ENCODE measurements at regions not wholly inside any gene's neighbourhood (a gene's known extent, or its start where the extent isn't known, plus 50 kb on each side); places are given as distances from the start of the nearest gene placed in this dataset.

DNA sequence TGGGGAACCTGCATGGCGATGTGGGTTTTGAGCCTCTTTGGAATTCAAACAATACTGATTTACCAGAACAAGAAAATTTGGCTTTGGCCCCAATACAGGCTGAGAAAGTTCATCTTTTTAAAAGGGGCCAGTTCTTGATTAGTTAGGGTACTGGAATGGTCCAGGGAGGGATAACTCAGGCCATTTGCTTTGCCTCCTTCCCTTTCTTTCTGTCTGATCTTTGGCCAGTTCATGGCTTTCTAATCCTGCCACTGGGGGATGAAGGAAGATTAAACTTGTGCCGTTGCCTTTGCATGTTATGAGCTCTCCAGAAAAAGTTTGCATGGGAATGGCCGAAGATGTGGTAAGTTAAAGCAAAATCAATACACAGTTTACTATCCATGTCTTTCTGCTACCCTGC is 78.4 kb downstream of the ADAMTS15 start:
- Histone ChIP-seq H3K4me1 (ENCODE audit: insufficient read depth) (peaks cover 4% of the 10 kb centered on the region), H3K36me3 (no peaks in the 10 kb centered on the region), H3K27ac (no peak overlapping the region), H3K4me3 (no peak overlapping the region), H3K27me3 (no peaks in the 10 kb centered on the region), H3K9me3 (no peaks in the 10 kb centered on the region)
- TF ChIP-seq POLR2A (IDR thresholded peaks at IDR 0.05) (no peak), EP300 (IDR thresholded peaks at IDR 0.05) (no peak), CTCF (IDR thresholded peaks at IDR 0.05) (no peak)
- intact Hi-C loops (cut with DNase I): loop anchor here in 1 of 4 donors (10.0 kb wide), 1 partner anchor 78 kb away; no protein-coding TSS in a partner anchor
- DNase-seq: no peak
- WGBS, 3 donors: 90 to 98% (median 93%) methylated on average over 3 of the region's 3 CpGs

DNA sequence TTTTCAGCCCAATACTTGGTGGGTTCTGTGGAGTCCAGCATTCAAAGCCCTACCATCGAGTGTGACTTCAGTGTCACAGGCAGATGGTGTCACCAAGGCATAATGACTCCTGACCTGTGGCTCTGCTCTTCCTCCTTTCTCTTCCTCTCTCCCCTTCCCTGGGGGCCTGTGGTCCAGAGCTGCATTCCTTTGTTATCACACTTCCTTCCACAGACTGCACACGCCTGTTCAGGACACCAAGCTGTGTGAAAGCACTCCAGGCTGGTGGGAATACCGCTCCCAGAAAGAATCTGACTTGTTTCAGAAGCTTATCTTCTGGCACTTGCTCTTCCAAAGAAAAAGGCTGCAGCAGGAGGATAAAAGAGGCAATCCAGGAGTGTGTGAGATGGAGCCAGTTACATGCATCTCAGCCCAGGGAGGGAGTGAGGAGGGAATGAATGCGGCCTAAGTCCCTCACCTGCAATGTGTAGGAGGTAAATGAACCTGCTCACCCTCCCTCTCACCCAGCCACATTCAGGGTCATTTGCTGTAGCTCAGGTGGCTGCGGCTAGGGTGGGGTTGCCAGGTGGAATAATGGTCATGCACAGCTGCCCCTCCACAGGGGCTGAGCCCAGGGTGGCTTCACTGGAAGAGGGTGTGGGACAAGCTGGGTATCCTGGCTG is 79.3 kb downstream of the ADAMTS15 start:
- no peak for DNase-seq
- WGBS, 3 donors: 38 to 41% (median 40%) methylated on average over 5 of the region's 5 CpGs
- no peak overlapping the region for H3K27ac ChIP-seq
- intact Hi-C loops (cut with DNase I): loop anchor here in 1 of 4 donors (10.0 kb wide), 1 partner anchor 77 kb away; no protein-coding TSS in a partner anchor
- no peaks in the 10 kb centered on the region for H3K9me3 ChIP-seq
- TF ChIP-seq CTCF (IDR thresholded peaks at IDR 0.05) (no peak), EP300 (IDR thresholded peaks at IDR 0.05) (no peak), POLR2A (IDR thresholded peaks at IDR 0.05) (no peak)
- H3K4me3 ChIP-seq: no peak overlapping the region
- H3K27me3 ChIP-seq: no peaks in the 10 kb centered on the region
- H3K4me1 ChIP-seq (ENCODE audit: insufficient read depth): no peaks in the 10 kb centered on the region
- H3K36me3 ChIP-seq: no peaks in the 10 kb centered on the region

DNA sequence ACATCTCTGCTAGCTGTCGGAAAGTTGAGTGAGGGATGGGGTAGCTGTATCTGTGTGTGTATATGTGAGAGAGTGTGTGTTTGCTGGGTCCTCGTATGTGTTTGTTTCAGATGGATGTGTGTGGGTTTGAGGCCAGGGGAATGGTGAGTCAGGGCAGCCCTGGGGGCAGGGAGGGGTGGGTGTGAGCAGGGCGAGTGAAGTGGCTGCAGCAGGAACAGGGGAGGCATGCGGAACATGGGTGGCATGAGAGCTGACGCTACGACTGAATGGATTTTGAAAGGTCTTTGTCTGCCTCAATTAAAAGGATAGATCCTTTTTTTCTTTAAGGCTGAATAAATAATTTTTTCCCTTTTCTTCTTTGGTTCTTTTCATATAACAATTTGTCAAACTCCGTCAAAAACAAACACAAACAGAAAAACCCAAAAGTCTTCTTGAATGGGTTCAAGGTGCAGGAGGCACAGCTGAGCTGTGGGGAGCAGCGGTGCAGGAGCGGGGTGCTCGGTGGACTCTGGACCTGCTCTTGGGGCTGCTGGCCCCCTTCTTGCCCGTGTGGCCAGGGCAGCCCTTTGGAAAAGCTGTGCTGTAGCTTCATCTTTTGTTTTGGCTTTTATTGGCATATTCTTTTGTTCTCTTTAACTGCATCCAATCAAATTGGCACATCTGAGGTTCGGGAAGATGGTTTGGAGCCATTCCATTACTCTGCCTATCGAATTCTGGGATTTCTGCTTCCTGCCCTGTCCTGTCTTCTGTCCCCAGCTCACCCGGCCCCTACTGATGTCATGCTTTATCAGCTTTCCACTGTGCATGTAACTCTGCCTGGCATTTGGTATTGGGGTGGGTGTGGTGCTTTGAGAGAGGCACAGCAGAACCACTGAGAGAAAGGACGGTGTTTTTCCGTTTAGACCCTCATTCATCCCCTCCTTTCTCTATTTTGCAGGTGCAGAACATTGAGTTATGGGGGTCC is 80.1 kb downstream of the ADAMTS15 start:
- WGBS, 3 donors: 75 to 80% (median 76%) methylated on average over 16 of the region's 16 CpGs

More for the DNA sequence above, 80.1 kb downstream of the ADAMTS15 start:
- no peak for TF ChIP-seq CTCF (IDR thresholded peaks at IDR 0.05)
- no peak for TF ChIP-seq EP300 (IDR thresholded peaks at IDR 0.05)
- no peak for TF ChIP-seq POLR2A (IDR thresholded peaks at IDR 0.05)
- Histone ChIP-seq H3K27me3 (no peaks in the 10 kb centered on the region), H3K4me3 (no peak overlapping the region), H3K4me1 (ENCODE audit: insufficient read depth) (no peaks in the 10 kb centered on the region), H3K9me3 (no peaks in the 10 kb centered on the region), H3K36me3 (no peaks in the 10 kb centered on the region), H3K27ac (no peak overlapping the region)
- intact Hi-C loops (cut with DNase I): loop anchor here in 1 of 4 donors (10.0 kb wide), 1 partner anchor 76 kb away; no protein-coding TSS in a partner anchor
- no peak for DNase-seq

Measured in ovary (tissue), 7 donors.